Heart left ventricle (tissue), 13 donors: ENCODE measurements at regions not wholly inside any gene's neighbourhood (a gene's known extent, or its start where the extent isn't known, plus 50 kb on each side); places are given as distances from the start of the nearest gene placed in this dataset.
"Not testable (repeated sequence)": the region's sequence is repeated elsewhere in the genome, so short reads cannot be mapped to it uniquely, and the experiment has no call there.

Source experiments
- POLR2A ChIP-seq, 2 donors: fragments of 450-650 bp; IDR thresholded peaks; one replicate each; pipeline ENCODE4 v1.6.1; 2017; ENCODE audit warnings: antibody characterized with exemption in 2 of 2, mild to moderate bottlenecking in 2 of 2, moderate library complexity in 2 of 2
- TF ChIP-seq, protein P1 (sequence below), 12 donors: fragments of 200-600 bp; sonication (generic) in 4 of 12; IDR thresholded peaks; one replicate each; pipeline versions ENCODE4 v1.5.0 to v1.8.0; 2018 to 2022; ENCODE audit warnings: antibody characterized with exemption in 12 of 12, mild to moderate bottlenecking in 5 of 12
- donor health status: ischemic (EF 13 %, LVEDD 7.1; RV severe dilation, severe dysfunction).
- donor health status: DM: no; HTN: yes; CAD: no.
- donor health status: DM: no; HTN: no; CAD: no.
- donor health status: ischemic (EF 25% LVEDD 6.9; RV normal size, moderate dysfunction).
- donor health status: ischemic (EF 25% LVEDD 5.7; RV mildly dilated, moderate dysfunction).
- donor health status: ischemic (EF 35%, LVEDD 5.7; RV mildly dilated, moderate dysfunction).
- donor health status: nonischemic (EF 11% LVEDD 7.7; RV severe dilation, severe dysfunction).
- donor health status: DM: yes; HTN: yes; CAD: no.
- donor health status: PGD.
- donor health status: ischemic (EF 29% LVEDD 5.4; RV normal size, mild dysfunction).
- donor health status: nonischemic (EF 23%, LVEDD 6.1; RV moderate dilation, normal function).

DNA sequence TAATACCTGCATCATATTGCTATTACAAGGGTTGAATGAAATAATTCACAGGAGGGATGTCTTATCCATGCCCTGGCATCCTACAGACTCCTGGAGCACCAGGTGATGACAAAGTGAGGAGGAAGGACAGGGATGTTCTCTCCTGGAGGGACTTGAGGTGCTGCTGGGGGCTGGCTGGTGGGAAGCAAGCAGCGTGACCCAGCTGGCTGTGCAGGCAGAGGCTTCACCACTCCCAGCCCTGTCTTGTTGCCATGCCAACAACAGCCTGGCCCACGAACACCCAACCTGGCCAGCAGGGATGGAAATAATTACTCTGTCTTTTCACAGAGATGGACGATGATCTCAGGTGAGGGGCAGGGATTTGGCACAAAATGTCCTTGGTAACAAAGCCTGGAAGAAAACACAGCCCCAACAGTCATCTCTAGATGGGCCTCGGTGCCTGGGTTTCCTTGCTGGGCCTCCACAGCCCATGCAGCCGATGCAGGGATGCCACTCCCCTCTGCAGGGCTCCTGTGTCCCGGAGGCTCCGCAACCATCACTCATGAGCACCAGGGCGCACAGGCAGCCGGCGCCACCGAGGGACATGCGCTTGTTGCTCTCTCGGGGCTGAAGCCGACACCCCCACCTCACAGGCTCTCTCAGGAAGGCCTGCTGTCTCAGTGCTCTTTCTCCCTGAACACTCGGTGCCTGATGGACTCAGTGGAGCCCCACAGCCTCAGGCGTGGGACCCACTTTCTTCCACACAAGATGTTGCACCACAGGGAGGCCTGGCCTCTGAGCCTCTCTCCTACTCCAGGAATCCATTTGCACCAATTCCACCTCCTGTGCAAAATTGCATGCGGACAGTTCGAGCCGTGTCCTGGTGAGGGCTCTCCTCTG lies 205.9 kb downstream of the LAT start:
- TF ChIP-seq POLR2A (IDR thresholded peaks at IDR 0.05) = not testable (repeated sequence)
- TF ChIP-seq, protein P1, sequence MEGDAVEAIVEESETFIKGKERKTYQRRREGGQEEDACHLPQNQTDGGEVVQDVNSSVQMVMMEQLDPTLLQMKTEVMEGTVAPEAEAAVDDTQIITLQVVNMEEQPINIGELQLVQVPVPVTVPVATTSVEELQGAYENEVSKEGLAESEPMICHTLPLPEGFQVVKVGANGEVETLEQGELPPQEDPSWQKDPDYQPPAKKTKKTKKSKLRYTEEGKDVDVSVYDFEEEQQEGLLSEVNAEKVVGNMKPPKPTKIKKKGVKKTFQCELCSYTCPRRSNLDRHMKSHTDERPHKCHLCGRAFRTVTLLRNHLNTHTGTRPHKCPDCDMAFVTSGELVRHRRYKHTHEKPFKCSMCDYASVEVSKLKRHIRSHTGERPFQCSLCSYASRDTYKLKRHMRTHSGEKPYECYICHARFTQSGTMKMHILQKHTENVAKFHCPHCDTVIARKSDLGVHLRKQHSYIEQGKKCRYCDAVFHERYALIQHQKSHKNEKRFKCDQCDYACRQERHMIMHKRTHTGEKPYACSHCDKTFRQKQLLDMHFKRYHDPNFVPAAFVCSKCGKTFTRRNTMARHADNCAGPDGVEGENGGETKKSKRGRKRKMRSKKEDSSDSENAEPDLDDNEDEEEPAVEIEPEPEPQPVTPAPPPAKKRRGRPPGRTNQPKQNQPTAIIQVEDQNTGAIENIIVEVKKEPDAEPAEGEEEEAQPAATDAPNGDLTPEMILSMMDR (IDR thresholded peaks at IDR 0.05) = not testable (repeated sequence)
